HAP-1 (cell line): ENCODE measurements at regions not wholly inside any gene's neighbourhood (a gene's known extent, or its start where the extent isn't known, plus 50 kb on each side); places are given as distances from the start of the nearest gene placed in this dataset.

ENCODE experiments used
- DNase-seq, 2 experiments: peaks; one replicate each; pipeline ENCODE4 v3.0.0-alpha.2; 2016 to 2020; ENCODE audit warnings: low spot score in 2 of 2
- H3K27me3 ChIP-seq: fragments of 250-450 bp; sonication (Bioruptor Pico); 2 replicates; pipeline ENCODE4 v1.5.1; 2020; ENCODE audit warnings: low read depth, mild to moderate bottlenecking, moderate library complexity
- H3K36me3 ChIP-seq: fragments of 250-450 bp; sonication (Bioruptor Pico); replicated peaks from 2 replicates; pipeline ENCODE4 v1.5.1; 2020; ENCODE audit warnings: mild to moderate bottlenecking
- H3K4me1 ChIP-seq: fragments of 250-450 bp; sonication (Bioruptor Pico); 2 replicates; pipeline ENCODE4 v1.5.1; 2020; ENCODE audit warnings: mild to moderate bottlenecking
- H3K4me3 ChIP-seq: fragments of 250-450 bp; sonication (Bioruptor Pico); 2 replicates; pipeline ENCODE4 v1.5.1; 2020; ENCODE audit warnings: mild to moderate bottlenecking, moderate library complexity
- H3K9me3 ChIP-seq: fragments of 250-450 bp; sonication (Bioruptor Pico); 2 replicates; pipeline ENCODE4 v1.5.1; 2020; ENCODE audit warnings: mild to moderate bottlenecking, moderate library complexity
- in situ Hi-C: fragments of 300-500 bp; cut with MboI; formaldehyde crosslinking; loops from 3 replicates; pipeline ENCODE4 v1.14.3; 2020; ENCODE audit warnings: low sequenced_read_pairs, inconsistent platforms, mixed read lengths

- no peaks in the 10 kb centered on the region for H3K4me1 ChIP-seq
- H3K36me3 ChIP-seq: no peaks in the 10 kb centered on the region
- in situ Hi-C loops: no loop called here
- H3K9me3 ChIP-seq: no peaks in the 10 kb centered on the region
- H3K27me3 ChIP-seq: no peaks in the 10 kb centered on the region
- H3K4me3 ChIP-seq: no peak overlapping the region
- no peak for DNase-seq
These were observed 754.5 kb downstream of the HDGFL1 start for GRCh38 chr6:23323897-23324296.

GRCh38 chr6:23325065-23325464, 755.7 kb downstream of the HDGFL1 start:
- no peak for DNase-seq
- H3K27me3 ChIP-seq: no peaks in the 10 kb centered on the region
- no peaks in the 10 kb centered on the region for H3K36me3 ChIP-seq
- in situ Hi-C loops: no loop called here
- no peaks in the 10 kb centered on the region for H3K9me3 ChIP-seq
- no peaks in the 10 kb centered on the region for H3K4me1 ChIP-seq
- no peak overlapping the region for H3K4me3 ChIP-seq

- Histone ChIP-seq H3K4me1 (no peaks in the 10 kb centered on the region), H3K4me3 (no peak overlapping the region), H3K36me3 (no peaks in the 10 kb centered on the region), H3K9me3 (no peaks in the 10 kb centered on the region), H3K27me3 (no peaks in the 10 kb centered on the region)
- in situ Hi-C loops: no loop called here
- no peak for DNase-seq
These were observed 758.3 kb downstream of the HDGFL1 start for GRCh38 chr6:23327621-23328020.

DNA sequence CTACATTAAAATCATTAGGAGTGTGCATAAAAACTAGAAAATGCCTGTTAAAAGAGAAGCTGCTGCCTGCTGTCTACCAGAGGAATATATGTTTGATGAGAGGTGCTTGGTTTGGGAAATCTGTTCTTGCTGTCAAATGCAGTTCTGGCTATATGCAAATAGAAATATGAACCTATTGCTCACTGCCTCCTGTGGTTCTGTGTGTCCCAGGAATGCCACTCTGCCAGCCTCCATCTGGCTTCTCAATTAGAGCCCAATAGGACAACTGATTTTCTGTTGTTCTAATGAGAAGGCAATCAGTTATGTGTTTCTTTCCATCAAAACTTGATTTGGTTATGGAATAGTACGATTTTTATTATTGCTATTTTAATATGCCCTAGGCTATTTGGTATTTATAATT, 759.7 kb downstream of the HDGFL1 start:
- in situ Hi-C loops: no loop called here
- no peaks in the 10 kb centered on the region for H3K36me3 ChIP-seq
- no peak overlapping the region for H3K4me3 ChIP-seq
- no peaks in the 10 kb centered on the region for H3K9me3 ChIP-seq
- H3K4me1 ChIP-seq: no peaks in the 10 kb centered on the region
- H3K27me3 ChIP-seq: no peaks in the 10 kb centered on the region
- no peak for DNase-seq

GRCh38 chr6:23330632-23331031, 761.3 kb downstream of the HDGFL1 start:
- no peak overlapping the region for H3K4me3 ChIP-seq
- H3K9me3 ChIP-seq: no peaks in the 10 kb centered on the region
- in situ Hi-C loops: no loop called here
- DNase-seq: no peak
- H3K4me1 ChIP-seq: no peaks in the 10 kb centered on the region
- no peaks in the 10 kb centered on the region for H3K27me3 ChIP-seq
- no peaks in the 10 kb centered on the region for H3K36me3 ChIP-seq

DNA sequence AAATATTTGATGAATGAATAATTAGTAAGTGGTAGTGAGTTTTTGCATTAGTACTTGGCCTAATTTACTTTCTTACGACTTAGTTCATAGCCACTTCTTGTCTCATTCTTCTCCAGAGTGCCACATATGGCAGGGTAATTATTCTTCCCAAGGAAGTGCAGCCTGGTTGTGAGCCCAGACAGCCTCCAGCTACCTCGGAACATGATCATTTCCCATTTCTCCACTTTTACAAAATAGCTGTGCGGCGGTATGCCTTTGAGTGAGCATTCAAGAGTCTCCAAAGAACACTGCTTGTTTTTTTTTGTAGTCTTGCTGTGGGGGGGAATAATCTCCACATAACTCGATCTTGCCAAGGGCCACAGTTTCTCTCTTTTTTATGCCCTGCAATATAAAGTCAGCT, 765.0 kb downstream of the HDGFL1 start:
- no peaks in the 10 kb centered on the region for H3K36me3 ChIP-seq
- H3K9me3 ChIP-seq: no peaks in the 10 kb centered on the region
- in situ Hi-C loops: no loop called here
- H3K4me1 ChIP-seq: no peaks in the 10 kb centered on the region
- no peaks in the 10 kb centered on the region for H3K27me3 ChIP-seq
- H3K4me3 ChIP-seq: no peak overlapping the region
- DNase-seq: no peak

DNA sequence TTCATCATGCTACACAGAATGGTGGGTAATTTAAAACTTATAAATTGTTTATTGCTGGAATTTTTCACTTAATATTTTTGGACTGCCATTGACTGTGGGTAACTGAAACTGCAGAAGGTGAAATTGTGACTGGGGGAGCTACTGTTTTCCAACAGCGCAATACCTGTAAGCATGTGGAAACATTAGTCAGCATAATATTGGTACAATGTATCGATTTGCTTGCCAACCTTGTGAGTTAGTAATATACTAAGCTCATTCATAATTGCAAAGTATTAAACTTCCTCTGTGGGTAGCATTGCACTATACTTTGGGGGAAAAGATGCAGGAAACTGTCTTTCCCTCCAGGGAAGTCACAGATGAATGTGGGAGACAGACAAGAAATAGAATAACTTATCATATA, 766.5 kb downstream of the HDGFL1 start:
- Histone ChIP-seq H3K4me1 (no peaks in the 10 kb centered on the region; the same call in 1 of the 2 replicates), H3K9me3 (no peaks in the 10 kb centered on the region)
- in situ Hi-C loops: no loop called here

GRCh38 chr6:23339268-23339667, 769.9 kb downstream of the HDGFL1 start:
- DNase-seq: no peak
- no peaks in the 10 kb centered on the region for H3K27me3 ChIP-seq
- H3K9me3 ChIP-seq: no peaks in the 10 kb centered on the region
- no peaks in the 10 kb centered on the region; the same call in 1 of the 2 replicates for H3K4me1 ChIP-seq
- H3K36me3 ChIP-seq: no peaks in the 10 kb centered on the region
- in situ Hi-C loops: no loop called here
- no peak overlapping the region for H3K4me3 ChIP-seq

More for the DNA sequence above, 766.5 kb downstream of the HDGFL1 start:
- Histone ChIP-seq H3K27me3 (no peaks in the 10 kb centered on the region), H3K4me3 (no peak overlapping the region), H3K36me3 (no peaks in the 10 kb centered on the region)
- no peak for DNase-seq

- no peaks in the 10 kb centered on the region; the same call in 1 of the 2 replicates for H3K4me1 ChIP-seq
- no peak for DNase-seq
- H3K9me3 ChIP-seq: no peaks in the 10 kb centered on the region
- no peak overlapping the region for H3K4me3 ChIP-seq
- no peaks in the 10 kb centered on the region for H3K36me3 ChIP-seq
- in situ Hi-C loops: no loop called here
- no peaks in the 10 kb centered on the region for H3K27me3 ChIP-seq
These were observed 770.9 kb downstream of the HDGFL1 start for GRCh38 chr6:23340271-23340670.

GRCh38 chr6:23343610-23344306, 774.4 kb downstream of the HDGFL1 start:
- no peak overlapping the region for H3K4me3 ChIP-seq
- H3K36me3 ChIP-seq: no peaks in the 10 kb centered on the region
- in situ Hi-C loops: no loop called here
- no peaks in the 10 kb centered on the region; the same call in 1 of the 2 replicates for H3K4me1 ChIP-seq
- no peaks in the 10 kb centered on the region for H3K27me3 ChIP-seq
- H3K9me3 ChIP-seq: no peaks in the 10 kb centered on the region
- no peak for DNase-seq

GRCh38 chr6:23348185-23348584, 777.8 kb upstream of the NRSN1 start:
- Histone ChIP-seq H3K4me1 (no peaks in the 10 kb centered on the region), H3K36me3 (no peaks in the 10 kb centered on the region), H3K27me3 (no peaks in the 10 kb centered on the region), H3K9me3 (no peaks in the 10 kb centered on the region), H3K4me3 (no peak overlapping the region)
- DNase-seq: no peak
- in situ Hi-C loops: no loop called here

DNA sequence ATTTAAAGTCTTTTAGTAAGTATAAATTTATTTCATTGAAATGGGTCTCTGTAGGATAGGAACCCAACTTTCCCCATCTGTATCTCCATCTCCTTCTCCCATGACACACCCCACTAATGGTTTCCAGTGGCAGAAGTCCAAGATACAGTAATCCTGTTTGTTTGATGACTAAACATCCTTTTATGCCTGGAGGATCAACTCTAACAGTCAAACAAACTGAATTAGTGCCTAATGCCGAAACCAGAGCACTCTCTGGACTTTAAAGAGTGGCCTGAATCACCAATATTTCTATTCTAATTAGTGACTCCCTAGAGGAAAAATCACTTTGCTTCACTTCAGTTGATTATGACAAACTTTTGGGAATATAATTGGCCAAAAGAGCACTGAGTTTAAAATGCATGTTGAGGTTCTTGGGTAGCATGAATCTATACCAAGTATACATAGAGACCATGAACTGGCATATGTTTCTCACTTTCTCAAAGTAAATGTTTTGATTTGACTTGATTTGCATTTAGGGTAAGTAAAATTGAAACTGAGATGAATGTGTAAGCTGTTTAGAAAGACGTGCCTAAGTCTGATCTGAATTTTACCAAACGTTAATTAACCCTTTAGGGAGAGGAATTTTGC, 776.4 kb upstream of the NRSN1 start:
- in situ Hi-C loops: no loop called here
- no peak overlapping the region for H3K4me3 ChIP-seq
- H3K4me1 ChIP-seq: no peaks in the 10 kb centered on the region
- H3K36me3 ChIP-seq: no peaks in the 10 kb centered on the region
- no peaks in the 10 kb centered on the region for H3K9me3 ChIP-seq
- H3K27me3 ChIP-seq: no peaks in the 10 kb centered on the region
- DNase-seq: no peak

- H3K4me3 ChIP-seq: no peak overlapping the region
- H3K27me3 ChIP-seq: no peaks in the 10 kb centered on the region
- no peaks in the 10 kb centered on the region for H3K36me3 ChIP-seq
- no peaks in the 10 kb centered on the region for H3K4me1 ChIP-seq
- DNase-seq: no peak
- H3K9me3 ChIP-seq: no peaks in the 10 kb centered on the region
- in situ Hi-C loops: no loop called here
These were observed 775.1 kb upstream of the NRSN1 start for GRCh38 chr6:23350752-23351453.

- Histone ChIP-seq H3K4me1 (no peaks in the 10 kb centered on the region), H3K4me3 (no peak overlapping the region), H3K36me3 (no peaks in the 10 kb centered on the region), H3K9me3 (no peaks in the 10 kb centered on the region), H3K27me3 (no peaks in the 10 kb centered on the region)
- no peak for DNase-seq
- in situ Hi-C loops: no loop called here
These were observed 772.0 kb upstream of the NRSN1 start for GRCh38 chr6:23354004-23354403.
